MM.1S (cell line): ENCODE measurements at regions not wholly inside any gene's neighbourhood (a gene's known extent, or its start where the extent isn't known, plus 50 kb on each side); places are given as distances from the start of the nearest gene placed in this dataset.

Experiments
- CTCF ChIP-seq: fragments of 300-600 bp; sonication (generic); IDR thresholded peaks from 2 replicates; pipeline ENCODE4 v1.5.1; 2016; ENCODE audit warnings: antibody characterized with exemption, low read length, mixed read lengths
- EZH2 ChIP-seq: fragments of 300-600 bp; sonication (generic); optimal IDR thresholded peaks from 2 replicates; pipeline ENCODE3; 2017; ENCODE audit warnings: low read depth, mild to moderate bottlenecking, antibody characterized with exemption, low read length, mixed read lengths
- EZH2phosphoT487 ChIP-seq: fragments of 300-600 bp; sonication (generic); IDR thresholded peaks from 2 replicates; pipeline ENCODE4 v1.6.1; 2018; ENCODE audit warnings: antibody characterized with exemption, low read length

GRCh38 chr2:176689711-176690110, 420.5 kb downstream of the MTX2 start:
- TF ChIP-seq CTCF (no peak), EZH2 (no peak), EZH2phosphoT487 (no peak)
